PC-3 (cell line): ENCODE measurements at regions not wholly inside any gene's neighbourhood (a gene's known extent, or its start where the extent isn't known, plus 50 kb on each side); places are given as distances from the start of the nearest gene placed in this dataset.

ENCODE experiments used
- EZH2 ChIP-seq: fragments of 300-600 bp; sonication (generic); IDR thresholded peaks from one replicate; pipeline ENCODE4 v1.6.1; 2017; ENCODE audit warnings: antibody characterized with exemption, mild to moderate bottlenecking, low read length; ENCODE audit not compliant: unreplicated experiment
- EZH2phosphoT487 ChIP-seq: fragments of 300-600 bp; sonication (generic); IDR thresholded peaks from 2 replicates; pipeline ENCODE4 v1.6.1; 2018; ENCODE audit warnings: mild to moderate bottlenecking, antibody characterized with exemption, low read length, borderline replicate concordance
- TF ChIP-seq, protein P1 (sequence below): fragments of 300-600 bp; sonication (generic); conservative IDR thresholded peaks from 2 replicates; pipeline ENCODE4 v1.5.1; 2017; ENCODE audit warnings: antibody characterized with exemption, low read depth, mild to moderate bottlenecking, low read length

DNA sequence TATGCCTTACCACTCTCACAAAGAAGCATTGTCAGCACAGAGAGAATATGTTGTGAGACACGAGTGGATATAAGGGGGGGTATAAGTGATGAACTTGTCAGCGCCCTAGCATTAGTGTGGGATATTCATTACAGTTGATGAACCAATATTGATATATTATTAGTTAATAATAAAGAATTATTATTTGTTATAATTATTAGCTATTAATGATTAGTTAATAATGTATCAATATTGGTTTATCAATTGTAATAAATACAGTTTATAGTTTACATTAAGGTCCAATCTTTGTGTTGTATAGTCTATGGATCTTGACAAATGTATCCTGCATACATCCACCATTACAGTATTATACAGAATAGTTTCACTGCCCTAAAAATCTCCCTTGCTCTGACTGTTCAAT, 120.2 kb upstream of the NCAM2 start:
- TF ChIP-seq, protein P1, sequence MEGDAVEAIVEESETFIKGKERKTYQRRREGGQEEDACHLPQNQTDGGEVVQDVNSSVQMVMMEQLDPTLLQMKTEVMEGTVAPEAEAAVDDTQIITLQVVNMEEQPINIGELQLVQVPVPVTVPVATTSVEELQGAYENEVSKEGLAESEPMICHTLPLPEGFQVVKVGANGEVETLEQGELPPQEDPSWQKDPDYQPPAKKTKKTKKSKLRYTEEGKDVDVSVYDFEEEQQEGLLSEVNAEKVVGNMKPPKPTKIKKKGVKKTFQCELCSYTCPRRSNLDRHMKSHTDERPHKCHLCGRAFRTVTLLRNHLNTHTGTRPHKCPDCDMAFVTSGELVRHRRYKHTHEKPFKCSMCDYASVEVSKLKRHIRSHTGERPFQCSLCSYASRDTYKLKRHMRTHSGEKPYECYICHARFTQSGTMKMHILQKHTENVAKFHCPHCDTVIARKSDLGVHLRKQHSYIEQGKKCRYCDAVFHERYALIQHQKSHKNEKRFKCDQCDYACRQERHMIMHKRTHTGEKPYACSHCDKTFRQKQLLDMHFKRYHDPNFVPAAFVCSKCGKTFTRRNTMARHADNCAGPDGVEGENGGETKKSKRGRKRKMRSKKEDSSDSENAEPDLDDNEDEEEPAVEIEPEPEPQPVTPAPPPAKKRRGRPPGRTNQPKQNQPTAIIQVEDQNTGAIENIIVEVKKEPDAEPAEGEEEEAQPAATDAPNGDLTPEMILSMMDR = no peak
- no peak for TF ChIP-seq EZH2
- no peak for TF ChIP-seq EZH2phosphoT487
